Ammon's horn (tissue), 1 donor: ENCODE measurements at regions not wholly inside any gene's neighbourhood (a gene's known extent, or its start where the extent isn't known, plus 50 kb on each side); places are given as distances from the start of the nearest gene placed in this dataset.
"Not testable (repeated sequence)": the region's sequence is repeated elsewhere in the genome, so short reads cannot be mapped to it uniquely, and the experiment has no call there.

Source experiments
- DNase-seq: peaks from one replicate; pipeline ENCODE4 v3.0.0-alpha.2; 2016; ENCODE audit warnings: low spot score

- no peak for DNase-seq
These were observed 164.3 kb upstream of the FOXF1 start for GRCh38 chr16:86346034-86346433.

GRCh38 chr16:86347090-86347489 lies 163.2 kb upstream of the FOXF1 start:
- no peak for DNase-seq

- no peak for DNase-seq
These were observed 162.3 kb upstream of the FOXF1 start for GRCh38 chr16:86347916-86348555.

- DNase-seq = no peak
These were observed 160.9 kb upstream of the FOXF1 start for GRCh38 chr16:86349338-86349900.

GRCh38 chr16:86350289-86350688 lies 160.0 kb upstream of the FOXF1 start:
- no peak for DNase-seq

GRCh38 chr16:86351041-86351784 lies 159.1 kb upstream of the FOXF1 start:
- DNase-seq = no peak

GRCh38 chr16:86351785-86352139 lies 158.6 kb upstream of the FOXF1 start:
- DNase-seq = not testable (repeated sequence)

- DNase-seq = no peak
These were observed 157.2 kb upstream of the FOXF1 start for GRCh38 chr16:86353148-86353547.

- DNase-seq = no peak
These were observed 156.4 kb upstream of the FOXF1 start for GRCh38 chr16:86353948-86354347.

- no peak for DNase-seq
These were observed 155.4 kb upstream of the FOXF1 start for GRCh38 chr16:86354641-86355513.

- no peak for DNase-seq
These were observed 154.8 kb upstream of the FOXF1 start for GRCh38 chr16:86355531-86355930.

- no peak for DNase-seq
These were observed 154.4 kb upstream of the FOXF1 start for GRCh38 chr16:86355951-86356350.

- no peak for DNase-seq
These were observed 153.5 kb upstream of the FOXF1 start for GRCh38 chr16:86356804-86357203.

GRCh38 chr16:86357303-86357702 lies 153.0 kb upstream of the FOXF1 start:
- no peak for DNase-seq

GRCh38 chr16:86357950-86358349 lies 152.4 kb upstream of the FOXF1 start:
- DNase-seq = no peak

- no peak for DNase-seq
These were observed 150.8 kb upstream of the FOXF1 start for GRCh38 chr16:86359571-86359970.

- DNase-seq = no peak
These were observed 148.0 kb upstream of the FOXF1 start for GRCh38 chr16:86362155-86362849.

- no peak for DNase-seq
These were observed 147.3 kb upstream of the FOXF1 start for GRCh38 chr16:86363057-86363490.

- no peak for DNase-seq
These were observed 146.3 kb upstream of the FOXF1 start for GRCh38 chr16:86363836-86364618.

GRCh38 chr16:86364653-86365380 lies 145.5 kb upstream of the FOXF1 start:
- DNase-seq = no peak
